Breast epithelium (tissue), 4 donors: ENCODE measurements at regions not wholly inside any gene's neighbourhood (a gene's known extent, or its start where the extent isn't known, plus 50 kb on each side); places are given as distances from the start of the nearest gene placed in this dataset.

ENCODE experiments used
- DNase-seq, 2 donors: peaks; one replicate each; pipeline ENCODE4 v3.0.0-alpha.2; 2019; ENCODE audit warnings: low spot score in 2 of 2
- H3K27ac ChIP-seq, 2 donors: fragments of 200-600 bp; sonication (generic) in 1 of 2; one replicate each; pipeline ENCODE4 v1.5.1; 2016 to 2019; ENCODE audit warnings: mild to moderate bottlenecking in 1 of 2
- H3K27me3 ChIP-seq, 2 donors: fragments of 200-600 bp; sonication (generic) in 1 of 2; one replicate each; pipeline versions ENCODE4 v1.5.1 to v1.6.0; 2017 to 2019; ENCODE audit warnings: control low read depth in 1 of 2, mild to moderate bottlenecking in 1 of 2
- H3K36me3 ChIP-seq: fragments of 200-600 bp; one replicate; pipeline ENCODE4 v1.5.1; 2019
- H3K4me1 ChIP-seq, 2 donors: fragments of 200-600 bp; sonication (generic); one replicate each; pipeline ENCODE4 v1.5.1; 2016 to 2019; ENCODE audit warnings: control low read depth in 1 of 2
- H3K4me3 ChIP-seq, 3 donors: fragments of 200-600 bp; sonication (generic); 1 replicate in 2 of 3; 2 replicates in 1 of 3; pipeline ENCODE4 v1.5.1; 2016 to 2019; ENCODE audit warnings: mild to moderate bottlenecking in 3 of 3, moderate library complexity in 2 of 3
- H3K9me3 ChIP-seq, 2 donors: fragments of 200-600 bp; sonication (generic) in 1 of 2; one replicate each; pipeline ENCODE4 v1.5.1; 2016 to 2019; ENCODE audit warnings: control low read depth in 1 of 2
- CTCF ChIP-seq, 3 donors: fragments of 450-650 bp; IDR thresholded peaks; one replicate each; pipeline ENCODE4 v1.5.1; 2016 to 2017; ENCODE audit warnings: antibody characterized with exemption in 3 of 3, mild to moderate bottlenecking in 3 of 3, moderate library complexity in 3 of 3
- POLR2A ChIP-seq: fragments of 450-650 bp; IDR thresholded peaks from one replicate; pipeline ENCODE4 v1.6.1; 2016; ENCODE audit warnings: antibody characterized with exemption, mild to moderate bottlenecking, moderate library complexity
- POLR2AphosphoS5 ChIP-seq, 3 donors: sonication (generic); formaldehyde crosslinking; IDR thresholded peaks; one replicate each; pipeline ENCODE4 v1.6.1; 2017; ENCODE audit warnings: antibody characterized with exemption in 3 of 3
- intact Hi-C: fragments of 100-400 bp; cut with DNase I; formaldehyde crosslinking; loops from one replicate; pipeline ENCODE4 v1.15.1; 2023; ENCODE audit warnings: low total_unique reads

GRCh38 chr6:144415014-144415413, 129.9 kb downstream of the UTRN start:
- H3K9me3 ChIP-seq = no peaks in the 10 kb centered on the region
- no peak for TF ChIP-seq CTCF (IDR thresholded peaks at IDR 0.05)
- no peaks in the 10 kb centered on the region for H3K36me3 ChIP-seq
- intact Hi-C loops = no loop called here
- DNase-seq = no peak
- H3K27ac ChIP-seq = no peak overlapping the region
- no peaks in the 10 kb centered on the region for H3K27me3 ChIP-seq
- no peaks in the 10 kb centered on the region for H3K4me1 ChIP-seq
- H3K4me3 ChIP-seq = no peak overlapping the region

- Histone ChIP-seq H3K27ac (no peak overlapping the region), H3K9me3 (no peaks in the 10 kb centered on the region), H3K27me3 (no peaks in the 10 kb centered on the region), H3K36me3 (no peaks in the 10 kb centered on the region), H3K4me3 (no peak overlapping the region), H3K4me1 (no peaks in the 10 kb centered on the region)
- intact Hi-C loops = no loop called here
- no peak for DNase-seq
- TF ChIP-seq CTCF (IDR thresholded peaks at IDR 0.05) = no peak
- no peak for TF ChIP-seq POLR2AphosphoS5 (IDR thresholded peaks at IDR 0.05)
- no peak for TF ChIP-seq POLR2A
These were observed 130.7 kb downstream of the UTRN start for GRCh38 chr6:144415835-144416237.

- no peaks in the 10 kb centered on the region for H3K27me3 ChIP-seq
- H3K27ac ChIP-seq = no peak overlapping the region
- no peaks in the 10 kb centered on the region for H3K9me3 ChIP-seq
- no peak overlapping the region for H3K4me3 ChIP-seq
- no peaks in the 10 kb centered on the region for H3K4me1 ChIP-seq
- H3K36me3 ChIP-seq = no peaks in the 10 kb centered on the region
- no peak for DNase-seq
- no peak for TF ChIP-seq CTCF (IDR thresholded peaks at IDR 0.05)
- TF ChIP-seq POLR2A = no peak
- no peak for TF ChIP-seq POLR2AphosphoS5 (IDR thresholded peaks at IDR 0.05)
- intact Hi-C loops = no loop called here
These were observed 131.1 kb downstream of the UTRN start for GRCh38 chr6:144416244-144416643.

- Histone ChIP-seq H3K27ac (no peak overlapping the region), H3K4me1 (no peaks in the 10 kb centered on the region), H3K36me3 (no peaks in the 10 kb centered on the region), H3K4me3 (no peak overlapping the region), H3K9me3 (no peaks in the 10 kb centered on the region), H3K27me3 (no peaks in the 10 kb centered on the region)
- DNase-seq = no peak
- no peak for TF ChIP-seq POLR2AphosphoS5 (IDR thresholded peaks at IDR 0.05)
- no peak for TF ChIP-seq POLR2A
- TF ChIP-seq CTCF (IDR thresholded peaks at IDR 0.05) = no peak
- intact Hi-C loops = no loop called here
These were observed 131.6 kb downstream of the UTRN start for GRCh38 chr6:144416773-144417172.

- intact Hi-C loops = no loop called here
- no peaks in the 10 kb centered on the region for H3K27me3 ChIP-seq
- DNase-seq = no peak
- TF ChIP-seq CTCF (IDR thresholded peaks at IDR 0.05) (no peak), POLR2A (no peak), POLR2AphosphoS5 (IDR thresholded peaks at IDR 0.05) (no peak)
- no peaks in the 10 kb centered on the region for H3K4me1 ChIP-seq
- H3K9me3 ChIP-seq = no peaks in the 10 kb centered on the region
- no peaks in the 10 kb centered on the region for H3K36me3 ChIP-seq
- H3K27ac ChIP-seq = no peak overlapping the region
- no peak overlapping the region for H3K4me3 ChIP-seq
These were observed 132.5 kb downstream of the UTRN start for GRCh38 chr6:144417681-144418080.
